A549 (cell line): ENCODE measurements at regions not wholly inside any gene's neighbourhood (a gene's known extent, or its start where the extent isn't known, plus 50 kb on each side); places are given as distances from the start of the nearest gene placed in this dataset.

Experiments
- ATAC-seq, 2 experiments: fragments of 200-7000 bp in 1 of 2; fragments of >200 bp in 1 of 2; cut with Nextera tagmentation in 1 of 2; cut with Tn5 transposase in 1 of 2; 3 replicates each; pipeline versions ENCODE4 v1.8.0 to v1.9.1; 2018 to 2020; ENCODE audit warnings: mild to moderate bottlenecking in 1 of 2, moderate library complexity in 1 of 2
- CTCF ChIA-PET: fragments of 300-600 bp; sonication (Branson Sonifier 250); formaldehyde crosslinking; extraction: SDS; loops from one replicate; lab custom pipeline; 2021; ENCODE audit warnings: antibody characterized with exemption, inconsistent platforms; lab: Yijun Ruan, JAX
- POLR2A ChIA-PET: fragments of 350-600 bp; formaldehyde crosslinking; extraction: SDS; loops from one replicate; lab custom pipeline; 2021; ENCODE audit warnings: antibody characterized with exemption, inconsistent platforms; lab: Yijun Ruan, JAX
- DNase-seq, 2 experiments: peaks; one replicate each; pipeline versions ENCODE4 v3.0.0 to v3.0.0-alpha.2; 2011 to 2016; ENCODE audit warnings: low read depth in 1 of 2, low spot score in 1 of 2
- FAIRE-seq: peaks from 2 replicates; lab custom pipeline; 2011; peaks lifted over from hg19 to GRCh38; lab: Jason Lieb, UNC
- H3K27ac ChIP-seq, 2 experiments: fragments of >200 bp; sonication (Bioruptor Twin); formaldehyde crosslinking; 3 replicates each; pipeline ENCODE4 v1.5.1; 2016 to 2017
- H3K4me1 ChIP-seq: fragments of >200 bp; sonication (Bioruptor Twin); formaldehyde crosslinking; 3 replicates; pipeline ENCODE4 v1.6.1; 2016
- H3K4me2 ChIP-seq: fragments of >200 bp; sonication (Bioruptor Twin); formaldehyde crosslinking; 3 replicates; pipeline ENCODE4 v1.6.1; 2016
- H3K4me3 ChIP-seq: fragments of >200 bp; sonication (Bioruptor Twin); formaldehyde crosslinking; 3 replicates; pipeline ENCODE4 v1.5.1; 2016
- H3K9me3 ChIP-seq: fragments of >200 bp; sonication (Bioruptor Twin); formaldehyde crosslinking; 3 replicates; pipeline ENCODE4 v1.6.1; 2016
- BHLHE40 ChIP-seq: IDR thresholded peaks from 2 replicates; pipeline ENCODE4 v1.6.1; 2012; ENCODE audit warnings: low read depth, low read length, inconsistent platforms
- CEBPB ChIP-seq, 2 experiments: fragments of >200 bp in 1 of 2; sonication (Bioruptor Twin) in 1 of 2; formaldehyde crosslinking in 1 of 2; IDR thresholded peaks; 2 replicates each; pipeline ENCODE4 v1.6.1; 2012 to 2016
- E2F6 ChIP-seq: IDR thresholded peaks from 2 replicates; pipeline ENCODE4 v1.6.1; 2012; ENCODE audit warnings: low read depth, borderline replicate concordance
- FOSB ChIP-seq: fragments of 250-450 bp; sonication (Bioruptor Pico); IDR thresholded peaks from 2 replicates; pipeline ENCODE4 v1.5.0; 2020; ENCODE audit warnings: mild to moderate bottlenecking, moderate library complexity
- GATA3 ChIP-seq: IDR thresholded peaks from 2 replicates; pipeline ENCODE4 v1.6.1; 2012; ENCODE audit warnings: borderline replicate concordance
- HEYL ChIP-seq: fragments of 250-450 bp; sonication (Bioruptor Pico); IDR thresholded peaks from 2 replicates; pipeline ENCODE4 v1.8.0; 2021; ENCODE audit warnings: mild to moderate bottlenecking, moderate library complexity
- HOXA7 ChIP-seq: fragments of 250-450 bp; sonication (Bioruptor Pico); IDR thresholded peaks from 2 replicates; pipeline ENCODE4 v1.5.0; 2020; ENCODE audit warnings: mild to moderate bottlenecking, moderate library complexity
- HOXB13 ChIP-seq: fragments of 250-450 bp; sonication (Bioruptor Pico); IDR thresholded peaks from 2 replicates; pipeline ENCODE4 v1.5.0; 2020; ENCODE audit warnings: low read depth, mild to moderate bottlenecking, moderate library complexity
- HOXB5 ChIP-seq: fragments of 250-450 bp; sonication (Bioruptor Pico); IDR thresholded peaks from 2 replicates; pipeline ENCODE4 v1.5.0; 2020; ENCODE audit warnings: mild to moderate bottlenecking, moderate library complexity
- JUNB ChIP-seq: fragments of >200 bp; sonication (Bioruptor Twin); formaldehyde crosslinking; IDR thresholded peaks from 2 replicates; pipeline ENCODE4 v1.6.1; 2016
- KDM5A ChIP-seq: fragments of 200-600 bp; sonication (generic); IDR thresholded peaks from 2 replicates; pipeline ENCODE4 v1.6.1; 2016; ENCODE audit warnings: antibody characterized with exemption, mild to moderate bottlenecking
- MAZ ChIP-seq: fragments of 150-350 bp; IDR thresholded peaks from 2 replicates; pipeline ENCODE4 v1.6.1; 2014; ENCODE audit warnings: antibody characterized with exemption, low read depth, low read length, borderline replicate concordance
- NPAS2 ChIP-seq: fragments of 250-450 bp; sonication (Bioruptor Pico); IDR thresholded peaks from 2 replicates; pipeline ENCODE4 v1.8.0; 2022; ENCODE audit warnings: mild to moderate bottlenecking, moderate library complexity, borderline replicate concordance
- NR3C1 ChIP-seq: fragments of >200 bp; sonication (Bioruptor Twin); formaldehyde crosslinking; IDR thresholded peaks from 3 replicates; pipeline ENCODE4 v1.6.1; 2017
- PBX3 ChIP-seq: IDR thresholded peaks from 2 replicates; pipeline ENCODE4 v1.6.1; 2012
- PHF8 ChIP-seq: fragments of 200-600 bp; sonication (generic); IDR thresholded peaks from 2 replicates; pipeline ENCODE4 v1.6.1; 2016; ENCODE audit warnings: low read depth, mild to moderate bottlenecking, antibody characterized with exemption, moderate library complexity, borderline replicate concordance
- RAD21 ChIP-seq, 2 experiments: fragments of >200 bp in 1 of 2; sonication (Bioruptor Twin) in 1 of 2; formaldehyde crosslinking in 1 of 2; IDR thresholded peaks in 1 of 2; conservative IDR thresholded peaks in 1 of 2; 2 replicates in 1 of 2; 3 replicates in 1 of 2; pipeline ENCODE4 v1.6.1; 2012 to 2018; ENCODE audit warnings: inconsistent platforms in 1 of 2
- RCOR1 ChIP-seq: fragments of 150-350 bp; IDR thresholded peaks from 2 replicates; pipeline ENCODE4 v1.6.1; 2014; ENCODE audit warnings: antibody characterized with exemption, low read length, low read depth
- REST ChIP-seq: fragments of 200-600 bp; sonication (generic); IDR thresholded peaks from 2 replicates; pipeline ENCODE4 v1.6.1; 2016; ENCODE audit warnings: antibody characterized with exemption, mild to moderate bottlenecking, moderate library complexity
- RFX5 ChIP-seq: fragments of 450-650 bp; IDR thresholded peaks from 2 replicates; pipeline ENCODE4 v1.7.1; 2014; ENCODE audit warnings: antibody characterized with exemption, mild to moderate bottlenecking, moderate library complexity
- SMC3 ChIP-seq: fragments of >200 bp; sonication (Bioruptor Twin); formaldehyde crosslinking; IDR thresholded peaks from 3 replicates; pipeline ENCODE4 v1.6.1; 2018; ENCODE audit warnings: inconsistent platforms
- SREBF2 ChIP-seq: fragments of 450-650 bp; IDR thresholded peaks from 2 replicates; pipeline ENCODE4 v1.6.1; 2014; ENCODE audit warnings: mild to moderate bottlenecking, moderate library complexity
- TFCP2L1 ChIP-seq: fragments of 250-450 bp; sonication (Bioruptor Pico); IDR thresholded peaks from 2 replicates; pipeline ENCODE4 v1.5.0; 2021; ENCODE audit warnings: mild to moderate bottlenecking
- TP53 ChIP-seq: fragments of 250-450 bp; sonication (Bioruptor Pico); IDR thresholded peaks from 2 replicates; pipeline ENCODE4 v1.5.0; 2021; ENCODE audit warnings: mild to moderate bottlenecking, moderate library complexity
- USF2 ChIP-seq: fragments of 450-650 bp; IDR thresholded peaks from 2 replicates; pipeline ENCODE4 v1.6.1; 2014; ENCODE audit warnings: antibody characterized with exemption
- ZC3H11A ChIP-seq: fragments of 450-650 bp; IDR thresholded peaks from 2 replicates; pipeline ENCODE4 v1.6.1; 2014; ENCODE audit warnings: antibody characterized with exemption, mild to moderate bottlenecking
- ZFP36 ChIP-seq: fragments of 450-650 bp; IDR thresholded peaks from 2 replicates; pipeline ENCODE4 v1.6.1; 2014; ENCODE audit warnings: borderline replicate concordance; ENCODE audit not compliant: partially characterized antibody
- ZNF302 ChIP-seq: fragments of 250-450 bp; sonication (Bioruptor Pico); IDR thresholded peaks from 2 replicates; pipeline ENCODE4 v1.9.0; 2021; ENCODE audit warnings: inconsistent platforms, mild to moderate bottlenecking, moderate library complexity
- ZSCAN20 ChIP-seq: fragments of 250-450 bp; sonication (Bioruptor Pico); IDR thresholded peaks from 2 replicates; pipeline ENCODE4 v1.8.0; 2022; ENCODE audit warnings: mild to moderate bottlenecking, moderate library complexity
- WGBS: methylation state at CpG from one replicate; pipeline ENCODE4 v1.1.6; 2017; ENCODE audit errors: missing lambda C conversion rate; 5-methylcytosine and 5-hydroxymethylcytosine counted together

GRCh38 chr3:99322551-99322950, 315.8 kb upstream of the COL8A1 start:
- FAIRE-seq, result no peak

GRCh38 chr3:99321261-99321660, 317.1 kb upstream of the COL8A1 start:
- no peak overlapping the region for H3K27ac ChIP-seq
- CTCF ChIA-PET, result no interaction called here
- H3K4me1 ChIP-seq, result no peaks in the 10 kb centered on the region
- WGBS, result 6% methylated on average over 1 of the region's 1 CpG
- FAIRE-seq (no peak), DNase-seq (no peak), ATAC-seq (no peak)
- POLR2A ChIA-PET, result no interaction called here
- H3K4me3 ChIP-seq, result no peak overlapping the region
- H3K9me3 ChIP-seq, result no peaks in the 10 kb centered on the region
- H3K4me2 ChIP-seq, result no peak overlapping the region
- TF ChIP-seq ZFP36 (no peak), GATA3 (no peak), JUNB (no peak), ZNF302 (CRISPR knock-in tag) (no peak), SREBF2 (no peak), NR3C1 (no peak), RAD21 (conservative IDR thresholded peaks at IDR 0.05 in 1 of 2, IDR thresholded peaks at IDR 0.05 in 1 of 2) (no peak), USF2 (no peak), HOXB5 (CRISPR knock-in tag) (no peak), PHF8 (no peak), HOXB13 (CRISPR knock-in tag) (no peak), RFX5 (no peak), HEYL (CRISPR knock-in tag) (no peak), FOSB (CRISPR knock-in tag) (no peak), KDM5A (no peak), TP53 (CRISPR knock-in tag) (no peak), ZSCAN20 (CRISPR knock-in tag) (no peak), BHLHE40 (no peak), SMC3 (no peak)

More at GRCh38 chr3:99322551-99322950, 315.8 kb upstream of the COL8A1 start:
- H3K4me1 ChIP-seq, result no peaks in the 10 kb centered on the region
- H3K4me2 ChIP-seq, result no peak overlapping the region
- ChIA-PET POLR2A (no interaction called here), CTCF (no interaction called here)
- H3K4me3 ChIP-seq, result no peak overlapping the region
- no peak overlapping the region for H3K27ac ChIP-seq
- no peaks in the 10 kb centered on the region for H3K9me3 ChIP-seq
- no peak for TF ChIP-seq SREBF2
- no peak for TF ChIP-seq KDM5A
- no peak for TF ChIP-seq HOXB13 (CRISPR knock-in tag)
- TF ChIP-seq ZSCAN20 (CRISPR knock-in tag), result no peak
- TF ChIP-seq REST, result no peak
- no peak for TF ChIP-seq TFCP2L1 (CRISPR knock-in tag)
- TF ChIP-seq RCOR1, result no peak
- TF ChIP-seq SMC3, result no peak
- no peak for TF ChIP-seq MAZ
- no peak for TF ChIP-seq PBX3
- TF ChIP-seq TP53 (CRISPR knock-in tag), result no peak
- TF ChIP-seq HOXB5 (CRISPR knock-in tag), result no peak
- TF ChIP-seq E2F6, result no peak
- TF ChIP-seq NPAS2 (CRISPR knock-in tag), result no peak
- no peak for TF ChIP-seq CEBPB (IDR thresholded peaks at IDR 0.05)
- TF ChIP-seq ZC3H11A, result no peak
- no peak for TF ChIP-seq HEYL (CRISPR knock-in tag)
- TF ChIP-seq HOXA7 (CRISPR knock-in tag), result no peak
- ATAC-seq (no peak), DNase-seq (no peak)
